ENCODE measurements at regions not wholly inside any gene's neighbourhood (a gene's known extent, or its start where the extent isn't known, plus 50 kb on each side); places are given as distances from the start of the nearest gene placed in this dataset.
"Not testable (repeated sequence)": the region's sequence is repeated elsewhere in the genome, so short reads cannot be mapped to it uniquely, and the experiment has no call there.

GRCh38 chr6:79410806-79411205 lies 126.4 kb downstream of the LCA5 start:
- TF ChIP-seq CTCF (conservative IDR thresholded peaks at IDR 0.05; ENCODE audit: control insufficient read depth, insufficient read depth, low read depth, low read length) = no peak
- H3K4me3 ChIP-seq (ENCODE audit: control insufficient read depth, low read depth, low read length) = no peak overlapping the region
- no peak for DNase-seq (ENCODE audit: low read depth)

GRCh38 chr6:79408256-79408974 lies 128.8 kb downstream of the LCA5 start:
- no peak for TF ChIP-seq CTCF (conservative IDR thresholded peaks at IDR 0.05; ENCODE audit: control insufficient read depth, insufficient read depth, low read depth, low read length)
- no peak overlapping the region for H3K4me3 ChIP-seq (ENCODE audit: control insufficient read depth, low read depth, low read length)
- DNase-seq (ENCODE audit: low read depth) = no peak

- DNase-seq (ENCODE audit: low read depth) = no peak
- no peak overlapping the region for H3K4me3 ChIP-seq (ENCODE audit: control insufficient read depth, low read depth, low read length)
- TF ChIP-seq CTCF (conservative IDR thresholded peaks at IDR 0.05; ENCODE audit: control insufficient read depth, insufficient read depth, low read depth, low read length) = no peak
Observed at GRCh38 chr6:79404677-79405076, 132.6 kb downstream of the LCA5 start.

GRCh38 chr6:79404261-79404660 lies 133.0 kb downstream of the LCA5 start:
- no peak overlapping the region for H3K4me3 ChIP-seq (ENCODE audit: control insufficient read depth, low read depth, low read length)
- no peak for DNase-seq (ENCODE audit: low read depth)
- TF ChIP-seq CTCF (conservative IDR thresholded peaks at IDR 0.05; ENCODE audit: control insufficient read depth, insufficient read depth, low read depth, low read length) = no peak

GRCh38 chr6:79403563-79403962 lies 133.7 kb downstream of the LCA5 start:
- no peak for DNase-seq (ENCODE audit: low read depth)
- no peak for TF ChIP-seq CTCF (conservative IDR thresholded peaks at IDR 0.05; ENCODE audit: control insufficient read depth, insufficient read depth, low read depth, low read length)
- H3K4me3 ChIP-seq (ENCODE audit: control insufficient read depth, low read depth, low read length) = no peak overlapping the region

GRCh38 chr6:79403086-79403485 lies 134.1 kb downstream of the LCA5 start:
- no peak for TF ChIP-seq CTCF (conservative IDR thresholded peaks at IDR 0.05; ENCODE audit: control insufficient read depth, insufficient read depth, low read depth, low read length)
- no peak for DNase-seq (ENCODE audit: low read depth)
- H3K4me3 ChIP-seq (ENCODE audit: control insufficient read depth, low read depth, low read length) = no peak overlapping the region

DNA sequence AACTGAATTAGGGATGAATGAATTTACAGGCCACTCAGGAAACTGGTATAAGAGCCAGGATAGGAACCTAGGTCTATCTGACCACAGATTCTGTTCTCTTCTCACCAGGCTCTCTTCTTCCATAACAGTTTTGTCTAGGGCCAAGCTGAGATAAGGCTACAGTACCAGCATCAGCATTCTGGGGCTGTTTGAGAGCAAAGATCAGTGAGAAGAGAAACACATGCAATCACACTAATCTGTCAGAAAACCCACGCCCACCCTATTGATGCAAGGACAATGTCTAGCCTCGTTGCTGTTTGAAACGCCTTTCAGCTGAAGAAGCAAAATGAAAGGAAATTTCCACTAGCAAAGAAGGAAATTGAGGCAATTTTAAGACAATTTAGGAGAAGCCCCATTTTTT lies 137.7 kb downstream of the LCA5 start:
- no peak for DNase-seq (ENCODE audit: low read depth)
- no peak for TF ChIP-seq CTCF (conservative IDR thresholded peaks at IDR 0.05; ENCODE audit: control insufficient read depth, insufficient read depth, low read depth, low read length)
- no peak overlapping the region for H3K4me3 ChIP-seq (ENCODE audit: control insufficient read depth, low read depth, low read length)

DNA sequence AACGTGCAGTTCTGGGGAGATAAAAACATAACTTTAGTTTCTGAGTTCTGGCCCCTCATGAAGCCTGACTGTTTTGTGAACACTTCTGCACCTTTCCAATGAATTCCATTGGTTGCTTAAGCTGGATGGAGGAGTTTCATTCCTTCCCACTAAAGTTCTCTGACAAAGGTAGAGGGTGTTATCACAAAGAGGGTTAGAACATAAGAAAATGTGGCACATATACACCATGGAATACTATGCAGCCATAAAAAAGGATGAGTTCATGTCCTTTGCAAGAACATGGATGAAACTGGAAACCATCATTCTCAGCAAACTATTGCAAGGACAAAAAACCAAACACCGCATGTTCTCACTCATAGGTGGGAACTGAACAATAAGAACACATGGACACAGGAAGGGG lies 138.6 kb downstream of the LCA5 start:
- H3K4me3 ChIP-seq (ENCODE audit: control insufficient read depth, low read depth, low read length); DNase-seq (ENCODE audit: low read depth): not testable (repeated sequence)

Measured in fibroblast of mammary gland (primary cell).